Stimulated activated CD4-positive, alpha-beta T cell treated with anti-CD3 and anti-CD28 coated beads, Interleukin-1b, Interleukin-23, amount 100 ng/mL, for 24 hours (primary cell): ENCODE measurements at regions not wholly inside any gene's neighbourhood (a gene's known extent, or its start where the extent isn't known, plus 50 kb on each side); places are given as distances from the start of the nearest gene placed in this dataset.
"Not testable (repeated sequence)": the region's sequence is repeated elsewhere in the genome, so short reads cannot be mapped to it uniquely, and the experiment has no call there.

ENCODE experiments used
- DNase-seq, 4 experiments: peaks; one replicate each; pipeline ENCODE4 v3.0.0-alpha.2; 2020; ENCODE audit warnings: low read depth in 4 of 4, low spot score in 1 of 4

DNA sequence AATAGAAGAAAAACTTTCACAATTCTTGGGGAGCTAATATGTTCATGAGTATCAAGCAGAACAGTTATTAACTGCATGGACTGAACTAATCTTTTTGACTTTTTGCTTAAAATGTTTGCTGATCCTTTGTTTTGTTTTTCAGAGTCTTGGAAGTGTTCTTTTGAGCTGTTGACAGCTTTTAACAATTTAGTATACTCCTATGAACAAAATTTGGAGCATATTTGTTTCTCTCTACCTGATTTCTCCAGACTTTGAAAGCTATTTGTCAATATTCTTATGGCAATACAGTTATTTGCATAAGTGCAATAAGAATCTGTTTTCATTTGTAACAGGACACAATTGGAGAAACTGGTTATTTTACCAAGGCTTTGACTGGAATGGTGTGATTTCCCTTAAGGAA is 192.0 kb upstream of the ETV3 start:
- DNase-seq, result not testable (repeated sequence)

DNA sequence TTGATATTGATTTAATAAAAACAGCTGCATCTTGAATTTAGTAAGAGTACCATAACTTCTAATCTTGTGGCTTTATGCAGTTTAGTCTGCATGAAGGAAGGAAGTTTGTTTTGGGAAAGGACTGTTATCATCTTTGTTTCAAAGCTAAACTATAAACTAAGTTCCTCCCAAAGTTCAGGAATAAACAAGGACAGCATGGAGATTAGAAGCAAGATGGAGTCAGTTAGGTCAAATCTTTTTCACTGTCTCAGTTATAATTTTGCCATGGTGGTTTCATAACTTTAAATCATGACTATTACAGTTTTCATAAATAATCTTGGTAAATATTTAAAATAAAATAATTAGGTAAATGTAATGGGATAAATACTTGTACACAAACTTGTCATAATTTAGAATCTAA is 189.9 kb upstream of the ETV3 start:
- not testable (repeated sequence) for DNase-seq

DNA sequence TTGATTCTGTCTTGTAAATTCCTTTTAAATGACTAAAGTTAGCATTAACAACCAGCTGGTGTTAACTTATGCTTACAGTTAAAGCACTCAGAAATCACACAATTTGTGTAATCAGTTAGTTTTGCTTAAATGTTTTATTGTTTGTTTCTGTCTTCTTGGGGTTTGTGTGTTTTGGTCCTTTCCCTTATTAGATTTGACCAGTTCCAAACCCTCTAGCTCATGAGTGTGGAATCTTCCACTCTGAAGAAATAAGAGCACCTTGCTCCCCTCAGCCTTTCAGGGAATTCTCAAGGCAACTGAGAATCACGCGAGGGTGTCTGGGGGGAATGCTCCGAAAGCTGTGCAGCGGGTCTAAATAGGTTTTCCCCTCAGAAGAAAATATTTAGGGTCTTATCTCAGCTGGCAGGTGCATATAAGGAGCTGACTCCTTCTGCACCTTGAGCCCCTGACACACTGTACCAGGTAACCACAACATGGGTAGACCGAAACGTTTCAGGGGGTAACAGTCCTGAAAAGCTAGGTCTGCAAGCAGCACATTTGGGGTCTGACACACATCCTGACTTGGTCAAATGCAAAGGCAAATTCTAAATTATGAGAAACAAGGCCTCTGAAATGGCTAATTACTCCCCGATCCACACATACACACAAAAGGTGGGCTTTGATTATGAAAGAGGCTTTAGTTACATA is 188.1 kb upstream of the ETV3 start:
- DNase-seq, result no peak

DNA sequence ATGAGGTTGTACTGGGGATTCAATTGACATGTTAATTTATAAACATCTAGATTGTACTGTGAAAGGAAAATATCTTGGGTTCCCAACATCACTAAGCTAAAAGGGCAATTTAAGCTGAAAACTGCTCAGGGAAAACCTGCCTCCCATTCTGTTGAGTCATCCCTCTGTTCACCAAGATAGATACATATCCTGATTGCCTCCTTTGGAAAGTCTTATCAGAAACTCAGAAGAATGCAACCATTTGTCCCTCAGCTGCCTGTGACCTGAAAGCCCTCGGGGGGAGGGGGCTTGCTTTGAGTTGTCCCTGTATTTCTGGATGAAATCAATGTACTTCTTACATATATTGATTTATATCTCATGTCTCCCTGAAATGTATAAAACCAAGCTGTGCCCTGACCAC is 187.0 kb upstream of the ETV3 start:
- no peak for DNase-seq

DNA sequence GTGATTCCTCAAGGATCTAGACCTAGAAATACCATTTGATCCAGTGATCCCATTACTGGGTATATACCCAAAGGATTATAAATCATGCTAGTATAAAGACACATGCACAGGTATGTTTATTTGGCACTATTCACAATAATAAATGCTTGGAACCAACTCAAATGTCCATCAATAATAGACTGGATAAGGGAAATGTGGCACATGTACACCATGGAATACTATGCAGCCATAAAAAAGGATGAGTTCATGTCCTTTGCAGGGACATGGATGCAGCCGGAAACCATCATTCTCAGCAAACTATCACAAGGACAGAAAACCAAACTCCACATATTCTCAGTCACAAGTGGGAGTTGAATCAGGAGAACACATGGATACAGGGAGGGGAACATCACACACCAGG is 183.8 kb upstream of the ETV3 start:
- not testable (repeated sequence) for DNase-seq

DNA sequence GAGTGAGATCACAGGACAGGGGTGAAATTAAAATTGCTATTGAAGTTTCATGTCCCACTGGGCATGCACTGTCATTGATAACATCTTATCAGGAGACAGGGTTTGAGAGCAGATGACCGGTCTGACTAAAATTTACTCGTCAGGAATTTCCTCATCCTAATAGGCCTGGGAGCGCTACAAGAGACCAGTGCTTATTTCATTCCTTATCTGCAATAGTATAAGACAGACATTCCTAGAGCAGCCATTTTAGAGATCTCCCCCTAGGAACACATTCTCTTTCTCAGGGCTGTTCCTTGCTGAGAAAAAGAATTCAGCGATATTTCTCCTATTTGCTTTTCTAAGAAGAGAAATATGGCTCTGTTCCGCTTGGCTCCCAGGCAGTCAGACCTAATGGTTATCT is 181.4 kb upstream of the ETV3 start:
- no peak for DNase-seq

DNA sequence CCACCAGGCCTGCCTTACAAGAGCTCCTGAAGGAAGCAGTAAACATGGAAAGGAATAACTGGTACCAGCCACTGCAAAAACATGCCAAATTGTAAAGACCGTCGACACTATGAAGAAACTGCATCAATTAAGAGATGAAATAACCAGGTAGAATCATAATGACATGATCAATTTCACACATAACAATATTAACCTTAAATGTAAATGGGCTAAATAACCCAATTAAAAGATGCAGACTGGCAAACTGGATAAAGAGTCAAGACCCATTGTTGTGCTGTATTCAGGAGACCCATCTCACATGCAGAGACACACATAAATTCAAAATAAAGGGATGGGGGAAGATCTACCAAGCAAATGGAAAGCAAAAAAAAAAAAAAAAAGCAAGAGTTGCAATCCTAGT is 179.0 kb upstream of the ETV3 start:
- DNase-seq, result not testable (repeated sequence)

DNA sequence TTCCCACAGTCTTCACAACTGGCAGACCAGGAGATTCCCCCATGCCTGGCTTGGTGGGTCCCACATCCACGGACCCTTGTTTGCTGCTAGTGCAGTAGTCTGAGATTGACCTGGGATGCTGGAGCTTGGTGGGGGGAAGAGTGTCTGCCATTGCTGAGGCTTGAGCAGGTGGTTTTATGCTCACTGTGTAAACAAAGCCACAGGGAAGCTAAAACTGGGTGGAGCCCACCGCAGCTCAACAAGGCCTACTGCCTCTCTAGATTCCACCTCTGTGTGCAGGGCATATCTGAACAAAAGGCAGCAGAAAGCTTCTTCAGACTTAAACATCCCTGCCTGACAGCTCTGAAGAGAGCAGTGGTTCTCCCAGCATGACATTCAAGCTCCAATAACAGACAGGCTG is 177.3 kb upstream of the ETV3 start:
- DNase-seq, result no peak

DNA sequence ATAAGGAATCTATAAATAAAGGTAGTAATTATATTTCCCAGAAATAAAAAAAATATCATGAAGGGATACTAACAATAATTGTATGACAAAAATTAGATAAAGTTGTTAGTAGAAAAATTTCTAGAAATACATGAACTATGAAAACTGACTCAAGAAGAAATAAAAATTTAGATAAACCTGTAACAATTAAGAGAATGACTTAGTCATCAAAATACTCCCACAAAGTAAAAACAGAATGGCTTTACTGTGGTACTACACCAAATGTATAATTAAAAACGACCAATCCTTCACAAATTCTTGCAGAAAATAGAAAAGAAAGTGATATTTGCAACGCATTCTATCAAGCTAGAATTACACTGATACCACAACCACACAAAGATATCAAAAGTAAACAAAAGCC is 176.2 kb upstream of the ETV3 start:
- DNase-seq, result no peak

DNA sequence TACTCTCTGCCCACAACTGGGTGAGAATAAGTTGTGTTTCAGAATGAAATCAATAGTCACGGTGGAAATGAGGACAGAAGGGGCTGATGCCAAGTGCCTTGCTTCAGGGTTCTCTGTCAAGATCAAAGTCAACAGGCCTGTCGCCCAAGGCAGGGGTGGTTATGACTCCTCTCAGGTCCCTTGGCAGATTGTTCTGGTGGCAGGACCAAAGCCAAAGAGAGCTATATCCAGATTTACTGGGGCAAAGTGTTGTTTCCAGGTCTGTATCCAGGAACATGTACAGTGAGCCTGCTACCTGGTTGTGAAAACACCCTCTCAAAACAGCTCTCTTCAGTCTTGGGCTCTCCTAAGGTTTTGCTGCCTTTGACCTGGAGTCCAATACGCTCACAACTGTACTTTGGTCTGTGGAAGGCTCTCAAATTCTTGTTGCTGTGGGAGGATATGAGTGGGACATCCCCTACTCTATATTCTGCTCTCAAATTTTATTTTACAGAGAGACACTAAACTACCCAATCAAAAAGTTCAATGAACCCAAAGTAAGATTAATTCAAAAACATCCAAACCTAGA is 175.1 kb upstream of the ETV3 start:
- no peak for DNase-seq

DNA sequence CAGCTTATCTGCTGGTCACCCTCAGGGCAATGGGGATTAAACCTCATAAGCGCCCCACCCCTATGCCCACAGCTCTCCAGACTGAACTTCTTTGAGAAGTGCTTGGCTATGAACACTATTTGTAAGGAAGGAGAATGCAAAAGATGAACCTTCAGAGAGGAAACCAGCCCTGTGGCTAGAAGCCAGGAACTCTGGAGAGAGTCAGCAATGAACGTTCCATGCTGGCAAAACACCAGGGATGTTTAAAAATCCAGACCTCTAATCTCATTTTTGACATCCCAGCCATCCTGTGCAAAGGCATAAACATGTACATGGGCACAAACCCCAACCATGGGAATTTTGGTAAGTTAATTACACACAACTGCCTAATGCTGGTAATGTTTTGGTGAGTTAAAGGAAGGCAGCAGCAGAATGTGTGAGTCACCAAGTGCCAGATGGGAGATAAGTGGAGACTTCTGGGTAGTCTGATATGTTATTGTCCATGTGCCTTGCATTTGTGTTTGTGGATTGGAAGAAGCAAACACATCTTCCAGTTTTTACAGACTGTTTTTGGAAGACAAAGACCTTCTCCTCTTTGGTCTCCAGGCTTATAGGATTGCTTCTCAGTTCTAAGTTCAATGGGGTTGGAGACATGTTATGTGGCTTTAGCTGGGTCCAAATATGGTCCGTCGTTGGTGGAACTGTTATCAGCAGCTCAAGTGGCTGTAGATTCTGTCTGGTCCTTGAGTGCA is 174.1 kb upstream of the ETV3 start:
- no peak for DNase-seq

DNA sequence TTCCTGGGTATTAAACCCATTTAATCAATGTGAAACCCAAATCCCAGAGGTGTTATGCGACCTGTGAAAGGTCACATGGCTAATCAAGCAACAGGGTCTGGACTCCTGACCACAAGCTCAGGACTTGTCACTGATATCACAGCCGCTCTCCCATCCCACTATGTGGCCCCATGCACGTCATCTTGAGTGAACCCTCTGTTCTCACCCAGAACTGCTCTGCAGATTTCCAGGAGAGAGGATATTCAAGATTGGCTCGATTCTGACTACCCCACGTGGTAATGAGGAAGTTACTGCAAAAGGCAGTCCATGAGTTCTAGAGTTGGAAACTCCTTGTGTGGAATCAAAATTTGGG is 173.5 kb upstream of the ETV3 start:
- DNase-seq, result no peak

DNA sequence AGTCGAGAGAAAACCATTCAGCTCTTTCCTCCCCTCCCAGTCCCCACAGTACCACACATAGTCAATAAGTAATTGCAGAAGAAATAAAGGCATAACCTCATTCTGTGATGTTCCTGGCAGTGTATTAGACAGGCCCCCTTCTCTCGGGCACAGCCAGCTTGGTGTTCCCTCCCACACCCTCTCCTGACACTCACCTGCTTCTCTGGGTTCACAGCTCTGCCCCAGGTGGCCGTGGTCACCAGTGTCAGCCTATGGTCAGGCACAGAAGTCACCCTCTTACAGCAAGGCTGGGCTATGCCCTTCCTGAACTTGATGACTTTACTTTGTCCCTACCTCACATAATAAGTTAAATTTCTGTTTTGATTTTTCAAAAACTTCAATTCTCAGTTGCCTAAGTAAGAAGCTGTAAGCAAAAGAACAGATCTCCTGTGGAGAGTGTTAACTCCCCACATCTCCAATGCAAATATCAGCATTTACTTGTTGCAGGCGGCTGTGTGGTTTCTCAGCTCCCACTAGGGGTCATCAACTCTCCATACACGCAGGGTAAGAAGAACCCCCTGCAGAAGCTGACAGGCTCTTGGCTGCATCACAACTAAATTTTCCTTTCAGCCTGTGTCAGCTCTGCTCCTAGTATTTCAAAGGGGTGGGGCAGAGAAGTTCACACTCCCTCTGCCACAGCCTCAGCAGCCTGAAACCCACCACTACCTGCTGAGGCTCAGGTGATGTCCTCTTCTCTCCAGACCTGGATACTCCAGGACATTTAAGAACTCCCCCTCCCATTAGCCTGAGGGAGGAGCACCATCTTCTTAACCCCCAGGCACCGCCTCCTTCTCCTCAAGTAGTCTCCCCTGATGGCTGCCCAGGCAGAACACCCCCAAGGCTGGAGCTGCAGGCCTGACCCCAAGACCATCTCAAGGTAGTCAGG is 172.9 kb upstream of the ETV3 start:
- not testable (repeated sequence) for DNase-seq

DNA sequence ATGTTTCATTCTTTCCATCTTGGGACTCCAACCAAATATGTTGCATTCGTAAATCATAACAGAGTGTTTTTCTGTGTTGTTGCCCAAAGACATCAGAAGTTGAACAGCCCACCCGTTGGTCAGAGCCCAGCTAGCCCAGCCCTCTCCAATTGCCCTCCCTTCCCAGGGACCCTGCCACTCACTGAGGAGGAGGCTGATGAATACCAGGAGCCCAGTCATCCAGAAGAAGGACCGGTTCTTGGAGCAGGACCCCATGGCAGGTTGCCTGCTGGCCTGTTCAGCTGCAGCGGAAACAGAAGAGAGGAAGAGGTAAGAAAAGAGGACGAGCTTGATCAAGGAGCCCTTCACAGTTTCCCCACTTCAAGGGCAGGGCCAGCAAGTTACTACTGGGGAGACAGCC is 172.2 kb upstream of the ETV3 start:
- no peak for DNase-seq

DNA sequence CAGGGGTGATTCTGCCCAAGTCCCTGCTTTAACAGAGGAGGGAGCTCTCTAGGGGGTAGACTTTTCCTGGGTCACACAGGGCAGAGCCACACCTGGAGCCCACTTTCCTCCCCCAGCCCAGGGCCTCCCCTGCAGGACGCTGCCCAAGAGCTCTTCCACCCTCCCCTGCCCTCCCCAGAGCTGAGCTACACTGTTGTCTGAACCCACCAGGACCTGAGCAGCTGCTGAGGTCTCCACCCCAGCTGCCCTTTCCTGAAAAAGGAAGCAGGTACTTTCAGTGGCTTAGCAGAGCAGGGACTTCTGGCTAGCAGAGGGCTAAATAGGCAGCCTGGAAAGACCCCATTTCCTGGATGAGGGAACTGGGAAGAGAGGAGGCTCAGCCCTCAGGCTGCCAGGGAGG is 169.3 kb upstream of the ETV3 start:
- no peak for DNase-seq

DNA sequence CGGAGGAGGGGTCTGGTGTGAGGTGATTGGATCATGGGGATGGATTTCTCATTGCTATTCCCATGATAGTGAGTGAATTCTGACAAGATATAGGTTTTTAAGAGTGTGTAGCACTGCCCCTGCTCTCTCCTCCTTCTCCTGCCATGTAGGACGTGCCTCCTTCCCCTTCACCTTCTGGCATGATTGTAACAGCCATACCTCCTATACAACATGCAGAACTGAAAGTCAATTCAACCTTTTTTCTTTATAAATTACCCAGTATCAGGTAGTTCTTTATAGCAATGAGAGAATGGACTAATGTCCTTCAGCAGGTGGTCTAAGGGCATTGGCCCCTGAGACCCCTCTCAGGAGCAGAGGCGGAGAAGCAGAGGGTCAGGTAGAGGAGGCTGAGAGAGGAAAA is 168.7 kb upstream of the ETV3 start:
- DNase-seq, result no peak

DNA sequence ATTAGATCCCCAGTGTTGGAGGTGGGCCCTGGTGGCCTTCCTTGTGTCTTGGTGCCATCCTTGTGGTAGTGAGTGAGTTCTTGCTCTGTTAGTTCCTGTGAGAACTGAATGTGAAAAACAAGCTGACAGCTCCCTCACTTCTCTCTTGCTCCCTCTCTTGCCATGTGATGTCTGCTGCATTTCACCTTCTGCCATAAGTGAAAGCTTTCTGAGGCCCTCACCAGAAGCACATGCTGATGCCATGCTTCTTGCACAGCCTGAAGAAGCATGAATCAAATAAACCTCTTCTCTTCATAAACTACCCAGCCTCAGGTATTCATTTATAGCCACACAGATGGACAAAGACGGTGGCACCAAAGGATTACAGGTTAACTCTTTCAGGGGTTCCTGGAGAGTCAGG is 166.1 kb upstream of the ETV3 start:
- no peak for DNase-seq

DNA sequence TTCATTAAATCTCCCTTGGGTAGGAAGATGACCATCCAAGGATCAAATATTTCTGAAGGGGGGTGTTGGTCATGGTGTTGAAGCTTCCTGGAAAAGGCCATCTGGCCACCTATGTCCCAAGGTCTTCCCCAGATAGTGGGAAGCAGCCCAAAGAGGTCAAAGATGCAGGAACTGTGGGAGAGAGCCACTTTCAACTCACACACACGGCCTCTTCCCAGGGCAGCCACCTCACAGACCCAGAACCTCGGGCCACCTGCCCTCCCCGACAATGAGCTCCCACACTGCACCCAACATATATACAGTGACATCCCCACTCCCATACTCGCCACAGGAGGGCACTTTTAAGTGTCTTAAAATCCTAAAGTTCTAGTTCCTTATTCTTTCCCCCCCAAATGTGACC is 164.5 kb upstream of the ETV3 start:
- DNase-seq, result no peak

DNA sequence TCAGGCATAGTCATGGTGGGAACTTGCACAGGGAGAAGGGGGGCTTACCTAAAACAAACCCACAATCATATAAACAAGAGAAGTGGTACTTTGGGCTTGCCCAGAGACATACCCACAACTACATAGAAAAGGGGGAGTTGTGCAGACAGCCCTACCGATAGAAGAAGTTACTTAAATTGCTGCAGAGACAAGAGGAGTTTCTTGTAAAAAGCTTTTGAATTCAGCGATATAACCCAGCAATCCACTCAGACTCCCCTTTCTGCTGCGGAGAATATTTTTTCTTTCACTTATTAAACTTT is 164.0 kb upstream of the ETV3 start:
- no peak for DNase-seq

DNA sequence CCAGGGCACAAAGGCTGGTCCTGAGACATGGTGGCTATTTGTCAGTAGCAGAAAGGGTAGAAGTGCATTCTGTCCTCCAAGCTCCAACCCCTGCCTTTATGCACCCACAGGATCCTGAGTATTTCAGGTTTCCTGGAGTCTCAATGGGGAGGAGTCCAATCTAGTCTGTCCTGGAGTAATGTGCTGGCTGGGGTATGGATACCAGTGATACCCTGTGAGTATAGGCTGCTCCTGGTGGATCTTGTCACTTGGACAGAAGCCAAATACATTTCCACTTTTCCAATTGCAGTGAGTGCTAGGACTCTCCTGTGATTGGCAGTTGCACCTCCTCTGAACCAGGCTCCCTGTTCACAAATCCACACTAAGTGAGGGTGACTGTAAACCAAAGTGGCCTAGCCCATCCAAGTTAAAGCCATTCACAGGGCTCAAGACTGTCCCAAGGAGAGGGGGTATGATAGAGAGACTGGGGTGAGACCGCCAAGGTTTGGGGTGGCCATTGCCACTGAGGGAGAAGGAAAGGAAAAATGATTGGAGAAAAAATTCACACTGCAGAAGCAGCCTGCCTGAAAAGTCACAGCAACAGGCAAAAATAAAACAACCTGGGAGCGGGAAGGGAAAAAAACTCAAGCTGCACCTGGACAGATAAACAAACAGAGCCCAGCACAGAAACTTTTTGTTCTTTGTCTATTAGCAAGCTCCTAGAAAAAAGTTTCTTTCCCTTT is 163.4 kb upstream of the ETV3 start:
- DNase-seq, result no peak
